ENCODE measurements at regions not wholly inside any gene's neighbourhood (a gene's known extent, or its start where the extent isn't known, plus 50 kb on each side); places are given as distances from the start of the nearest gene placed in this dataset.

DNA sequence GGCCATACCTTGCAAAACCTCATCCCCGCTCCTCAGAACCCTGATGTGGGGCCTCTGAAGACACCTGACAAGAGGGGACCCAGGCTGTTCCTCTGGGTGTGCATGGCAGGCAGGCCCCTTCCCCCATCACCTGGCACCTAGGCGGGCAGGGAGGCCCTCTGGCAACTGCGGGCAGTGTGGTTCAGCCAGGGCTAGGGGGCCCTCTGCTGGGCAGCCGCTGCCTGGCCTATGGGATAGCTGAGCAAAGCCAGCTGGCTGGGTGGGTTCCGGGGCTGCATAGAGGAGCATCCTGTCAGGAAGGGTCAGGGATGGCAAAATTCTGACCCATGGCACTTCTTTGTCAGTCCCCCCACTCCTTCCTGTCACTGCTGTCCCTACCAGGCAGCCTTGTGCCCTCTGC lies 228.7 kb upstream of the ASIC2 start:
- CTCF ChIA-PET, result no interaction called here

More for the DNA sequence above, 228.7 kb upstream of the ASIC2 start:
- H2AFZ ChIP-seq (replicated peaks; ENCODE audit: low read length, poor library complexity), result no peak overlapping the region
- H3K4me3 ChIP-seq (ENCODE audit: insufficient read depth, low read depth, low read length), result no peak overlapping the region
- no peak overlapping the region for H2AK9ac ChIP-seq (replicated peaks; ENCODE audit: low read depth, low read length, poor library complexity)
- TF ChIP-seq, protein P1, sequence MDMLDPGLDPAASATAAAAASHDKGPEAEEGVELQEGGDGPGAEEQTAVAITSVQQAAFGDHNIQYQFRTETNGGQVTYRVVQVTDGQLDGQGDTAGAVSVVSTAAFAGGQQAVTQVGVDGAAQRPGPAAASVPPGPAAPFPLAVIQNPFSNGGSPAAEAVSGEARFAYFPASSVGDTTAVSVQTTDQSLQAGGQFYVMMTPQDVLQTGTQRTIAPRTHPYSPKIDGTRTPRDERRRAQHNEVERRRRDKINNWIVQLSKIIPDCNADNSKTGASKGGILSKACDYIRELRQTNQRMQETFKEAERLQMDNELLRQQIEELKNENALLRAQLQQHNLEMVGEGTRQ (IDR thresholded peaks at IDR 0.05; ENCODE audit: low read depth, low read length), result no peak
- TF ChIP-seq CHD1 (IDR thresholded peaks at IDR 0.05; ENCODE audit: low read depth, low read length), result no peak
- TF ChIP-seq MAZ (IDR thresholded peaks at IDR 0.05; ENCODE audit: borderline replicate concordance, low read depth, low read length), result no peak
- no peak for TF ChIP-seq NFE2L2 (IDR thresholded peaks at IDR 0.05; ENCODE audit: low read depth, low read length)
- no peak for TF ChIP-seq MXI1 (IDR thresholded peaks at IDR 0.05; ENCODE audit: borderline replicate concordance, low read depth, low read length)
- TF ChIP-seq CEBPB (IDR thresholded peaks at IDR 0.05; ENCODE audit: low read depth, low read length), result no peak
- no peak for TF ChIP-seq BHLHE40 (IDR thresholded peaks at IDR 0.05; ENCODE audit: low read depth, low read length)
- TF ChIP-seq RAD21 (IDR thresholded peaks at IDR 0.05; ENCODE audit: low read length), result no peak
- no peak for TF ChIP-seq RFX5 (IDR thresholded peaks at IDR 0.05; ENCODE audit: low read depth, low read length)
- TF ChIP-seq RCOR1 (IDR thresholded peaks at IDR 0.05; ENCODE audit: insufficient replicate concordance, low read length), result no peak
- TF ChIP-seq, protein P2, sequence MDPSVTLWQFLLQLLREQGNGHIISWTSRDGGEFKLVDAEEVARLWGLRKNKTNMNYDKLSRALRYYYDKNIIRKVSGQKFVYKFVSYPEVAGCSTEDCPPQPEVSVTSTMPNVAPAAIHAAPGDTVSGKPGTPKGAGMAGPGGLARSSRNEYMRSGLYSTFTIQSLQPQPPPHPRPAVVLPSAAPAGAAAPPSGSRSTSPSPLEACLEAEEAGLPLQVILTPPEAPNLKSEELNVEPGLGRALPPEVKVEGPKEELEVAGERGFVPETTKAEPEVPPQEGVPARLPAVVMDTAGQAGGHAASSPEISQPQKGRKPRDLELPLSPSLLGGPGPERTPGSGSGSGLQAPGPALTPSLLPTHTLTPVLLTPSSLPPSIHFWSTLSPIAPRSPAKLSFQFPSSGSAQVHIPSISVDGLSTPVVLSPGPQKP (IDR thresholded peaks at IDR 0.05; ENCODE audit: borderline replicate concordance, low read depth, low read length), result no peak
- no peak for TF ChIP-seq POLR2A (IDR thresholded peaks at IDR 0.05; ENCODE audit: low read depth, low read length)
- H3K27ac ChIP-seq (ENCODE audit: insufficient read depth, low read length), result no peak overlapping the region
- no peak overlapping the region for H3K23ac ChIP-seq (ENCODE audit: low read depth, low read length)
- H2BK15ac ChIP-seq (ENCODE audit: low read depth, low read length), result no peak overlapping the region
- in situ Hi-C loops (cut with MboI; ENCODE audit: low sequenced_read_pairs), result no loop called here
- H2BK5ac ChIP-seq (ENCODE audit: low read depth, low read length, poor library complexity, severe bottlenecking), result no peak overlapping the region
- H4K8ac ChIP-seq (ENCODE audit: low read depth in 2 of 2, low read length in 2 of 2), result no peak overlapping the region
- POLR2A ChIA-PET (ENCODE audit: unreplicated experiment), result no interaction called here
- no peak overlapping the region for H3K4me2 ChIP-seq (ENCODE audit: low read depth, low read length)
- H4K20me1 ChIP-seq (ENCODE audit: insufficient read depth, low read length), result no peaks in the 10 kb centered on the region
- H2BK20ac ChIP-seq (ENCODE audit: low read depth, low read length), result no peak overlapping the region
- dilution Hi-C loops (cut with HindIII; ENCODE audit: low sequenced_read_pairs, unreplicated experiment), result no loop called here
- H3K4ac ChIP-seq (ENCODE audit: low read depth, low read length), result no peak overlapping the region
- no peak overlapping the region for H3K18ac ChIP-seq (ENCODE audit: low read depth, low read length)
- H3K27me3 ChIP-seq (ENCODE audit: control insufficient read depth, insufficient read depth, low read length), result no peaks in the 10 kb centered on the region
- H3K9me1 ChIP-seq (ENCODE audit: insufficient read depth, low read length), result no peaks in the 10 kb centered on the region
- H2BK120ac ChIP-seq (ENCODE audit: low read depth, low read length), result no peak overlapping the region
- no peak for DNase-seq
- no peak overlapping the region for H3K9ac ChIP-seq (ENCODE audit: low read depth, low read length)
- ATAC-seq (ENCODE audit: low read depth), result no peak
- no peak overlapping the region for H4K5ac ChIP-seq (ENCODE audit: low read depth, low read length)
- peaks cover 2% of the 10 kb centered on the region; the same call in 1 of the 2 replicates for H3K9me3 ChIP-seq (ENCODE audit: control insufficient read depth, insufficient read depth, low read length)
- no peaks in the 10 kb centered on the region for H3K36me3 ChIP-seq (ENCODE audit: control insufficient read depth, insufficient read depth, low read length)
- no peak overlapping the region for H4K91ac ChIP-seq (ENCODE audit: insufficient read depth, low read depth, low read length)
- H3K79me1 ChIP-seq (ENCODE audit: low read depth in 1 of 2, low read length in 2 of 2), result no peaks in the 10 kb centered on the region
- H2AK5ac ChIP-seq (ENCODE audit: low read depth, low read length), result no peak overlapping the region
- no peaks in the 10 kb centered on the region for H3K4me1 ChIP-seq (ENCODE audit: control insufficient read depth, insufficient read depth, low read length)
- WGBS, 2 experiments (ENCODE audit: extremely low coverage in 2 of 2, insufficient read length in 1 of 2), result 30% methylated on average over 2 of the region's 5 CpGs; no CpG with 5 or more reads in 1 of the 2 experiments
- H3K56ac ChIP-seq (ENCODE audit: extremely low read depth, insufficient read depth, low read length), result no peak overlapping the region
- no TSS peak for BruUV-seq (replicated peaks)
- intact Hi-C loops (cut with micrococcal nuclease), result no loop called here
- H3K14ac ChIP-seq (replicated peaks; ENCODE audit: low read depth, low read length), result no peak overlapping the region

Data from IMR-90 (cell line).